Endothelial cell of umbilical vein (primary cell): ENCODE measurements at regions not wholly inside any gene's neighbourhood (a gene's known extent, or its start where the extent isn't known, plus 50 kb on each side); places are given as distances from the start of the nearest gene placed in this dataset.
"Not testable (repeated sequence)": the region's sequence is repeated elsewhere in the genome, so short reads cannot be mapped to it uniquely, and the experiment has no call there.

ENCODE experiments used
- BruUV-seq: library from RNA; stranded (reverse); fragments of 400-500 nt; replicated peaks from 2 replicates; lab custom pipeline; 2021; lab: Mats Ljungman, UMichigan
- CTCF ChIA-PET: fragments of 300-600, 350-600 bp; sonication (Branson Sonifier 250); formaldehyde crosslinking; loops from one replicate; lab custom pipeline; 2021; ENCODE audit warnings: antibody characterized with exemption, inconsistent platforms; lab: Charles Lee
- POLR2A ChIA-PET: fragments of 300-600, 350-600 bp; sonication (Branson Sonifier 250); formaldehyde crosslinking; loops from one replicate; lab custom pipeline; 2021; ENCODE audit warnings: antibody characterized with exemption, inconsistent platforms; lab: Charles Lee
- DNase-seq: peaks from one replicate; pipeline ENCODE4 v3.0.0-alpha.2; 2011; ENCODE audit warnings: low read depth, low spot score
- FAIRE-seq: peaks from 2 replicates; lab custom pipeline; 2011; peaks lifted over from hg19 to GRCh38; lab: Jason Lieb, UNC
- H2AFZ ChIP-seq: 2 replicates; pipeline ENCODE4 v1.6.0; 2012; ENCODE audit warnings: low read depth, low read length, control low read depth, inconsistent platforms
- H3K27ac ChIP-seq: 2 replicates; pipeline ENCODE4 v1.5.1; 2011; ENCODE audit warnings: low read depth, mild to moderate bottlenecking, control low read depth, low read length, moderate library complexity; ENCODE audit not compliant: insufficient read depth
- H3K27me3 ChIP-seq, 2 experiments: 2 replicates each; pipeline versions ENCODE4 v1.6.0 to v1.6.1; 2011; ENCODE audit warnings: low read length in 2 of 2, mixed read lengths in 1 of 2; ENCODE audit not compliant: control insufficient read depth in 2 of 2, insufficient read depth in 2 of 2
- H3K36me3 ChIP-seq, 2 experiments: 2 replicates in 1 of 2; 3 replicates in 1 of 2; pipeline ENCODE4 v1.5.1; 2011; ENCODE audit warnings: low read length in 2 of 2, mild to moderate bottlenecking in 1 of 2, moderate library complexity in 1 of 2; ENCODE audit not compliant: control insufficient read depth in 2 of 2, insufficient read depth in 2 of 2; ENCODE audit errors: extremely low read depth in 1 of 2
- H3K4me1 ChIP-seq: 3 replicates; pipeline ENCODE4 v1.5.1; 2011; ENCODE audit warnings: mild to moderate bottlenecking, low read length; ENCODE audit not compliant: control insufficient read depth, insufficient read depth; ENCODE audit errors: extremely low read depth
- H3K4me2 ChIP-seq: 2 replicates; pipeline ENCODE4 v1.6.1; 2011; ENCODE audit warnings: low read length, control low read depth, mixed read lengths; ENCODE audit not compliant: insufficient read depth
- H3K4me3 ChIP-seq, 3 experiments: fragments of 200-600 bp in 1 of 3; sonication (generic), shearing (Covaris generic) in 1 of 3; replicated peaks in 1 of 3; 2 replicates each; pipeline ENCODE4 v1.5.1; 2011 to 2016; ENCODE audit warnings: control low read depth in 3 of 3, low read length in 3 of 3, mild to moderate bottlenecking in 2 of 3, inconsistent platforms in 1 of 3, low read depth in 1 of 3, moderate library complexity in 1 of 3; ENCODE audit not compliant: insufficient read depth in 1 of 3
- H3K79me2 ChIP-seq: 2 replicates; pipeline ENCODE4 v1.6.0; 2012; ENCODE audit warnings: low read length, inconsistent platforms; ENCODE audit not compliant: control insufficient read depth, insufficient read depth
- H3K9ac ChIP-seq: replicated peaks from 2 replicates; pipeline ENCODE3; 2011; ENCODE audit warnings: low read length, control low read depth; ENCODE audit not compliant: insufficient read depth; ENCODE audit errors: extremely low read depth
- H3K9me1 ChIP-seq: replicated peaks from 3 replicates; pipeline ENCODE4 v1.6.0; 2011; ENCODE audit warnings: mild to moderate bottlenecking, low read length; ENCODE audit not compliant: control insufficient read depth, insufficient read depth; ENCODE audit errors: extremely low read depth
- H3K9me3 ChIP-seq: replicated peaks from 2 replicates; pipeline ENCODE4 v1.5.1; 2012; ENCODE audit warnings: low read length, inconsistent platforms; ENCODE audit not compliant: control insufficient read depth, insufficient read depth
- H4K20me1 ChIP-seq: replicated peaks from 2 replicates; pipeline ENCODE3; 2011; ENCODE audit warnings: mild to moderate bottlenecking, low read length; ENCODE audit not compliant: control insufficient read depth, insufficient read depth; ENCODE audit errors: extremely low read depth
- EZH2 ChIP-seq: IDR thresholded peaks from 2 replicates; pipeline ENCODE4 v1.6.1; 2012; ENCODE audit warnings: borderline replicate concordance, low read depth, mild to moderate bottlenecking, moderate library complexity, low read length, inconsistent platforms; ENCODE audit not compliant: severe bottlenecking
- FOS ChIP-seq: IDR thresholded peaks from 2 replicates; pipeline ENCODE4 v1.6.1; 2011; ENCODE audit warnings: mild to moderate bottlenecking, low read length, moderate library complexity, borderline replicate concordance; ENCODE audit not compliant: insufficient read depth
- GATA2 ChIP-seq: IDR thresholded peaks from 2 replicates; pipeline ENCODE4 v1.7.0; 2011; ENCODE audit warnings: low read depth, mild to moderate bottlenecking, moderate library complexity, mixed read lengths, low read length; ENCODE audit not compliant: insufficient read length, insufficient read depth
- JUN ChIP-seq: IDR thresholded peaks from 2 replicates; pipeline ENCODE4 v1.6.1; 2011; ENCODE audit warnings: borderline replicate concordance, low read depth; ENCODE audit not compliant: insufficient read length, insufficient read depth
- MYC ChIP-seq: IDR thresholded peaks from one replicate; pipeline ENCODE4 v1.6.1; 2011; ENCODE audit warnings: mild to moderate bottlenecking, low read depth, low read length
- POLR2A ChIP-seq: IDR thresholded peaks from 2 replicates; pipeline ENCODE4 v1.6.1; 2012; ENCODE audit warnings: low read depth, mild to moderate bottlenecking, control low read depth, low read length
- POLR2AphosphoS5 ChIP-seq: IDR thresholded peaks from 2 replicates; pipeline ENCODE4 v1.6.1; 2012; ENCODE audit warnings: low read depth, mild to moderate bottlenecking, control low read depth, low read length, moderate library complexity; ENCODE audit not compliant: insufficient read depth
- dilution Hi-C: fragments of 300-500 bp; cut with MboI; formaldehyde crosslinking; loops from one replicate; pipeline ENCODE4 v1.15.0; 2019; ENCODE audit warnings: low sequenced_read_pairs; ENCODE audit not compliant: extremely low pct_ligation_motif_present
- intact Hi-C: fragments of 100-400 bp; cut with micrococcal nuclease; formaldehyde crosslinking; loops from one replicate; pipeline ENCODE4 v1.10.0; 2022
- TF ChIP-seq, protein P1 (sequence below): IDR thresholded peaks from 2 replicates; pipeline ENCODE4 v1.6.1; 2011; ENCODE audit not compliant: insufficient read depth, insufficient read length
- TF ChIP-seq, protein P2 (sequence below), 2 donors: IDR thresholded peaks; 1 replicate in 1 of 2; 2 replicates in 1 of 2; pipeline ENCODE4 v1.5.1; 2011; ENCODE audit warnings: low read length in 2 of 2, mild to moderate bottlenecking in 2 of 2, moderate library complexity in 2 of 2, control low read depth in 1 of 2, inconsistent platforms in 1 of 2, low read depth in 1 of 2; ENCODE audit not compliant: insufficient read depth in 1 of 2; ENCODE audit errors: extremely low read depth in 1 of 2

DNA sequence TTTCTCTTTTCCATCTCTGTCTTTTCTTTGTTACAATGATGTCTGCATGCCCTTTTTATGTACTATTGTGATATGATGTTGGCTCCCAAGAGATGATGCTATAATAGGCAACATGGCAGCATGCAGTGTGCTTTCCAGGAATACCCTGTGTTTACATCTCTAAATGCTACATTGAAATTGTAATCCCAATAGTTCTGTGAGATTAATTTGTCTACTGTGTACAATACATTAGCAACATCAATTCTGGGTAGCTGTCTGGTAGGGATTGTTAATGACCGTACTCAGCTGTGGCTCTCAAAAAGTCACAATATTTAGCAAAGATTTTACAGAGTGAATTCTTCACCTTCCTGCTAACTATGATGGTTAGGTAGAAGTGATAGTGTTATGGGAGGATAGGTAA is 225.6 kb upstream of the MMS22L start:
- Histone ChIP-seq H3K9me1 (no peaks in the 10 kb centered on the region), H3K4me2 (no peak overlapping the region), H4K20me1 (no peaks in the 10 kb centered on the region), H2AFZ (no peak overlapping the region), H3K79me2 (no peaks in the 10 kb centered on the region), H3K27ac (no peak overlapping the region), H3K4me1 (no peaks in the 10 kb centered on the region), H3K4me3 (no peak overlapping the region), H3K27me3 (no peaks in the 10 kb centered on the region), H3K9ac (no peak overlapping the region), H3K36me3 (no peaks in the 10 kb centered on the region), H3K9me3 (no peaks in the 10 kb centered on the region)
- intact Hi-C loops (no loop called here), dilution Hi-C loops (no loop called here)
- TF ChIP-seq EZH2 (no peak), JUN (no peak), FOS (no peak), MYC (no peak), POLR2A (no peak), GATA2 (no peak), POLR2AphosphoS5 (no peak)
- TF ChIP-seq, protein P1, sequence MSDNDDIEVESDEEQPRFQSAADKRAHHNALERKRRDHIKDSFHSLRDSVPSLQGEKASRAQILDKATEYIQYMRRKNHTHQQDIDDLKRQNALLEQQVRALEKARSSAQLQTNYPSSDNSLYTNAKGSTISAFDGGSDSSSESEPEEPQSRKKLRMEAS = no peak
- TF ChIP-seq, protein P2, sequence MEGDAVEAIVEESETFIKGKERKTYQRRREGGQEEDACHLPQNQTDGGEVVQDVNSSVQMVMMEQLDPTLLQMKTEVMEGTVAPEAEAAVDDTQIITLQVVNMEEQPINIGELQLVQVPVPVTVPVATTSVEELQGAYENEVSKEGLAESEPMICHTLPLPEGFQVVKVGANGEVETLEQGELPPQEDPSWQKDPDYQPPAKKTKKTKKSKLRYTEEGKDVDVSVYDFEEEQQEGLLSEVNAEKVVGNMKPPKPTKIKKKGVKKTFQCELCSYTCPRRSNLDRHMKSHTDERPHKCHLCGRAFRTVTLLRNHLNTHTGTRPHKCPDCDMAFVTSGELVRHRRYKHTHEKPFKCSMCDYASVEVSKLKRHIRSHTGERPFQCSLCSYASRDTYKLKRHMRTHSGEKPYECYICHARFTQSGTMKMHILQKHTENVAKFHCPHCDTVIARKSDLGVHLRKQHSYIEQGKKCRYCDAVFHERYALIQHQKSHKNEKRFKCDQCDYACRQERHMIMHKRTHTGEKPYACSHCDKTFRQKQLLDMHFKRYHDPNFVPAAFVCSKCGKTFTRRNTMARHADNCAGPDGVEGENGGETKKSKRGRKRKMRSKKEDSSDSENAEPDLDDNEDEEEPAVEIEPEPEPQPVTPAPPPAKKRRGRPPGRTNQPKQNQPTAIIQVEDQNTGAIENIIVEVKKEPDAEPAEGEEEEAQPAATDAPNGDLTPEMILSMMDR (IDR thresholded peaks at IDR 0.05; ENCODE audit: extremely low read depth in 1 of 2, insufficient read depth in 1 of 2, low read depth in 1 of 2, low read length in 2 of 2) = no peak
- CTCF ChIA-PET = no interaction called here
- BruUV-seq = no TSS peak
- FAIRE-seq (no peak), DNase-seq (no peak)
- POLR2A ChIA-PET = no interaction called here

DNA sequence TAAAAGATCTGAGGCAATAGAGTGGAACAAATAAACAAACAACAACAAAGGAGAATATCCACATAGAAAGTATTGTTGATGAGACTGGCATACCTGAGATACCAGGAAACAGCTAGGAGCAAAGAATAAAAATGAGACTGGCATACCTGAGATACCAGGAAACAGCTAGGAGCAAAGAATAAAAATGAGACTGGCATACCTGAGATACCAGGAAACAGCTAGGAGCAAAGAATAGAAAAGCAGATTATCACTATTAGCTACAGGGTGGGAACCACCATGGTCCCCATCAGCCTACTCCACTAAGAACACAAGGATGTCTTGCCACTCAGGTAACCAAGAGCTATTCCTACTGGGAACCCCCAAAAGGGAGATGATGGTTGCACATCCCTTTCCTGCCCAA is 230.2 kb upstream of the MMS22L start:
- CTCF ChIA-PET = interaction anchor here (0.6 to 1.1 kb wide), 3 partner anchors 8 to 19 kb away, joined by 3 to 5 read pairs (median 4); no protein-coding TSS in a partner anchor

More for the DNA sequence above, 230.2 kb upstream of the MMS22L start:
- POLR2A ChIA-PET, dilution Hi-C loops, DNase-seq, H3K4me3 ChIP-seq, H3K4me2 ChIP-seq, H3K9ac ChIP-seq, FAIRE-seq, H3K9me3 ChIP-seq, H3K27ac ChIP-seq, H3K9me1 ChIP-seq, H4K20me1 ChIP-seq, H3K36me3 ChIP-seq, H2AFZ ChIP-seq, H3K4me1 ChIP-seq, H3K27me3 ChIP-seq, BruUV-seq, H3K79me2 ChIP-seq, intact Hi-C loops: not testable (repeated sequence)
